ENCODE measurements at regions not wholly inside any gene's neighbourhood (a gene's known extent, or its start where the extent isn't known, plus 50 kb on each side); places are given as distances from the start of the nearest gene placed in this dataset.

GRCh38 chr10:4053940-4054339, 268.9 kb upstream of the KLF6 start:
- TF ChIP-seq CTCF (IDR thresholded peaks at IDR 0.05): no peak
- H3K9me3 ChIP-seq: no peaks in the 10 kb centered on the region
- H3K4me1 ChIP-seq (ENCODE audit: control insufficient read depth in 1 of 2, insufficient read depth in 1 of 2, low read depth in 1 of 2, low read length in 1 of 2): peaks cover 10 to 17% of the 10 kb centered on the region in 2 experiments
- H3K27ac ChIP-seq: peak overlapping the region; percentile 78
- H3K36me3 ChIP-seq: no peaks in the 10 kb centered on the region
- peak overlapping the region in 1 of 2 experiments; percentile 4 for H3K4me3 ChIP-seq (ENCODE audit: low read depth in 1 of 2, low read length in 1 of 2)
- H3K27me3 ChIP-seq: no peaks in the 10 kb centered on the region

- Histone ChIP-seq H3K27ac (peak overlapping the region; percentile 68), H3K4me3 (ENCODE audit: low read depth in 1 of 2, low read length in 1 of 2) (peak overlapping the region in 1 of 2 experiments; percentile 31), H3K27me3 (no peaks in the 10 kb centered on the region), H3K4me1 (ENCODE audit: control insufficient read depth in 1 of 2, insufficient read depth in 1 of 2, low read depth in 1 of 2, low read length in 1 of 2) (peaks cover 10 to 17% of the 10 kb centered on the region in 2 experiments), H3K36me3 (no peaks in the 10 kb centered on the region), H3K9me3 (no peaks in the 10 kb centered on the region)
- TF ChIP-seq CTCF (IDR thresholded peaks at IDR 0.05): no peak
Measured at GRCh38 chr10:4051641-4052151, 266.7 kb upstream of the KLF6 start.

GRCh38 chr10:4051011-4051640, 266.1 kb upstream of the KLF6 start:
- H3K27ac ChIP-seq: peak overlapping the region; percentile 68
- peak overlapping the region; percentile 2 to 31 for H3K4me3 ChIP-seq (ENCODE audit: low read depth in 1 of 2, low read length in 1 of 2)

DNA sequence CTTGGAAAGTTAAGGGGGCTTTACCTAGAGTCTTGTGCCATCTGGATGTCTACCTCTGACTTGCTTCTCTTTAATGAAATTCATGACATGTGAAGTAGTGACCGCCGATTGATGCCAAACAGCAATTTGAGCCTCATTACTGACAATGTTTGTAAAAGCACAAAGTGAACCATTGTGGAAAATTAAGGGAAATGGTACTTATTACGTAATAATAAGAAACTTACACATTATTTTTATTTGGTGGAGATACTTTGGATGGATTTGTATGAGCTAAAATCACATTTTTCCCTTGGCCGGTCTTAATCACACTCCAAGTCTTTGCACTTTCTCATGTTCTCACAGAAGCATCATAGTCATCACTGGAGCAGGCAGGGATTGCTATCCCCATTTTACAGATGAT, 265.1 kb upstream of the KLF6 start:
- H3K27ac ChIP-seq: no peak overlapping the region

More at GRCh38 chr10:4051011-4051640, 266.1 kb upstream of the KLF6 start:
- TF ChIP-seq CTCF (IDR thresholded peaks at IDR 0.05): no peak
- peaks cover 10 to 17% of the 10 kb centered on the region in 2 experiments for H3K4me1 ChIP-seq (ENCODE audit: control insufficient read depth in 1 of 2, insufficient read depth in 1 of 2, low read depth in 1 of 2, low read length in 1 of 2)
- no peaks in the 10 kb centered on the region for H3K27me3 ChIP-seq
- H3K36me3 ChIP-seq: no peaks in the 10 kb centered on the region
- H3K9me3 ChIP-seq: no peaks in the 10 kb centered on the region

GRCh38 chr10:4049348-4049747, 264.3 kb upstream of the KLF6 start:
- H3K36me3 ChIP-seq: no peaks in the 10 kb centered on the region
- no peaks in the 10 kb centered on the region for H3K27me3 ChIP-seq
- H3K4me1 ChIP-seq (ENCODE audit: control insufficient read depth in 1 of 2, insufficient read depth in 1 of 2, low read depth in 1 of 2, low read length in 1 of 2): peaks cover 7 to 12% of the 10 kb centered on the region in 2 experiments
- no peak overlapping the region for H3K4me3 ChIP-seq (ENCODE audit: low read depth in 1 of 2, low read length in 1 of 2)
- no peak overlapping the region for H3K27ac ChIP-seq
- H3K9me3 ChIP-seq: no peaks in the 10 kb centered on the region
- TF ChIP-seq CTCF (IDR thresholded peaks at IDR 0.05): no peak

More for the DNA sequence above, 265.1 kb upstream of the KLF6 start:
- Histone ChIP-seq H3K4me1 (ENCODE audit: control insufficient read depth in 1 of 2, insufficient read depth in 1 of 2, low read depth in 1 of 2, low read length in 1 of 2) (peaks cover 10 to 17% of the 10 kb centered on the region in 2 experiments), H3K4me3 (ENCODE audit: low read depth in 1 of 2, low read length in 1 of 2) (no peak overlapping the region), H3K9me3 (no peaks in the 10 kb centered on the region), H3K36me3 (no peaks in the 10 kb centered on the region), H3K27me3 (no peaks in the 10 kb centered on the region)
- TF ChIP-seq CTCF (IDR thresholded peaks at IDR 0.05): no peak

All from neutrophil (primary cell).